ENCODE measurements at regions not wholly inside any gene's neighbourhood (a gene's known extent, or its start where the extent isn't known, plus 50 kb on each side); places are given as distances from the start of the nearest gene placed in this dataset.

DNA sequence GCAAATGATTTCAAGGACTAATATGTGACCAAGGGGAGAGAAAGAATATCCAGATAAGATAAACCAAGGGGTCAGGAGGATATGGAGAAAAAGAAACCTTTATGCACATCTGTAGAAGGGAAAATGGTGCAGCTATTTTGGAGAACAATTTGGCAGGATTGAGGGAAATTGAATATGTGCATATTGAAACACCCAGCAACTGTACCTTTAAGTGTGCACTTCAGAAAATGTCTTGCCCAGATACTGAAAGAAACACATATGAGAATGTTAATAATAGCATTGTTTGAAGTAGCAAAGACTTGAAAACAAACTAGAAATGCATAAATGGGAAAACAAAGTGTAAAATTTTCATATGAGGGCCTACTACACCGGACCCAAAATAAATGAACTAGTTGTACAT is 599.6 kb downstream of the PSAT1 start:
- TF ChIP-seq, protein P1, sequence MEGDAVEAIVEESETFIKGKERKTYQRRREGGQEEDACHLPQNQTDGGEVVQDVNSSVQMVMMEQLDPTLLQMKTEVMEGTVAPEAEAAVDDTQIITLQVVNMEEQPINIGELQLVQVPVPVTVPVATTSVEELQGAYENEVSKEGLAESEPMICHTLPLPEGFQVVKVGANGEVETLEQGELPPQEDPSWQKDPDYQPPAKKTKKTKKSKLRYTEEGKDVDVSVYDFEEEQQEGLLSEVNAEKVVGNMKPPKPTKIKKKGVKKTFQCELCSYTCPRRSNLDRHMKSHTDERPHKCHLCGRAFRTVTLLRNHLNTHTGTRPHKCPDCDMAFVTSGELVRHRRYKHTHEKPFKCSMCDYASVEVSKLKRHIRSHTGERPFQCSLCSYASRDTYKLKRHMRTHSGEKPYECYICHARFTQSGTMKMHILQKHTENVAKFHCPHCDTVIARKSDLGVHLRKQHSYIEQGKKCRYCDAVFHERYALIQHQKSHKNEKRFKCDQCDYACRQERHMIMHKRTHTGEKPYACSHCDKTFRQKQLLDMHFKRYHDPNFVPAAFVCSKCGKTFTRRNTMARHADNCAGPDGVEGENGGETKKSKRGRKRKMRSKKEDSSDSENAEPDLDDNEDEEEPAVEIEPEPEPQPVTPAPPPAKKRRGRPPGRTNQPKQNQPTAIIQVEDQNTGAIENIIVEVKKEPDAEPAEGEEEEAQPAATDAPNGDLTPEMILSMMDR (IDR thresholded peaks at IDR 0.05; ENCODE audit: extremely low read depth in 1 of 2, insufficient read depth in 1 of 2, low read depth in 1 of 2, low read length in 2 of 2) = no peak
- TF ChIP-seq POLR2A (IDR thresholded peaks at IDR 0.05; ENCODE audit: low read depth, low read length) = no peak
- no peak for TF ChIP-seq POLR2AphosphoS5 (IDR thresholded peaks at IDR 0.05; ENCODE audit: insufficient read depth, low read depth, low read length)
